NCI-H2029 (cell line): ENCODE measurements at regions not wholly inside any gene's neighbourhood (a gene's known extent, or its start where the extent isn't known, plus 50 kb on each side); places are given as distances from the start of the nearest gene placed in this dataset.

Source experiments
- DNase-seq: peaks from one replicate; lab custom pipeline; 2025; lab: John Stamatoyannopoulos, UW

- no peak for DNase-seq
Measured at GRCh38 chr4:24282446-24282845, 301.9 kb downstream of the DHX15 start.

GRCh38 chr4:24279911-24280375 lies 304.4 kb downstream of the DHX15 start:
- no peak for DNase-seq

DNA sequence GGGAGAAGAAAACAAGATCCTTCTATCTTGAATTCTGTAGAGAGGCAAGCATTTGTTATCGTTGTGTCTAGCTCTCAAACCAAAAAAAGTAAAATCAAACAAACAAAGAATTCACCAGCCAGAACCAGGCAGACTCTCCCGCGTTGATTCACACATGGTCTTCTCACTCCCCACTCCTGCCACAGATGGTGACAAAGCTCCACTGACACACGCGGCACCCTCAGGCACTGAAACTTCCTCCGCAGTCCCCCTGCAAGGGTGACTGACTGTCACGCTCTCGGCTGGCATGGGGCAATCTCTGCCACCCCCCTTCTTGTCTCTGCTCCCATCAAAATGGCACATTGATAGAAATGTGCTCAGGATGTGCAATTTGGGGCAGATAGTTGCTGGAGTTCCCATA lies 304.9 kb downstream of the DHX15 start:
- no peak for DNase-seq

- DNase-seq: no peak
Measured at GRCh38 chr4:24278693-24279092, 305.7 kb downstream of the DHX15 start.

- no peak for DNase-seq
Measured at GRCh38 chr4:24274381-24274941, 309.9 kb downstream of the DHX15 start.

- DNase-seq: no peak
Measured at GRCh38 chr4:24273136-24273535, 311.2 kb downstream of the DHX15 start.

GRCh38 chr4:24266951-24267722 lies 317.2 kb downstream of the DHX15 start:
- DNase-seq: no peak

- no peak for DNase-seq
Measured at GRCh38 chr4:24265989-24266388, 318.4 kb downstream of the DHX15 start.

- DNase-seq: no peak
Measured at GRCh38 chr4:24262616-24263015, 321.7 kb downstream of the DHX15 start.

GRCh38 chr4:24262084-24262483 lies 322.3 kb downstream of the DHX15 start:
- DNase-seq: no peak

DNA sequence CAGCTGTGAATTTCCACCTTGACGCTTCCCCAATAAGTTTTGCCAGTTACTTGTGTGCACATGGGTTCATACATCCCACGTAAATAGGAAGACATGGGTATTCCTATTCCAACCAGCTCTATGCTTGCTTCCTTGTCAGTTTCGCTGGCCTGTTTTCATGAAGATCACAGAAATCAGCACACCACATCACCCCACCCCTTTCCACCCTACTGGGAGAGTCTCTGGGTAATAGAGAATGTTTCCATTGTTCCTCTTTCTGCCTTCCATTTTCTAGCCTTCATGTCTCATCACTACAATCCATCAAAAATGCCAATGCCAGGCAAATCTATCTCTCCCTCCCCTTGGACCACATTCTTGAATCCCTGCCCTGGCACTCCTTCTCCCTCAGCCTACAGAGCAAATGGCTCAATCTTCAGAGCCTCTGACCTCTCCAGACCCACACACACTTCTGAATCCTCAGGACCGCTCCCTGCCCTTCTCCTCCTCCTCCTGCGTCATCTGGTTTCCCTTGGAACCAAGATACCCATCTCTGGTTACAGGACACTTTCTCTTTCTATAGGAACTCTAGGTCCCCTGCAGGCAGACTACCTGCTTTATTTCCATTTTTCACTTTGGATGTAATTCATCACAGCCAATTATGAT lies 323.3 kb downstream of the DHX15 start:
- no peak for DNase-seq

DNA sequence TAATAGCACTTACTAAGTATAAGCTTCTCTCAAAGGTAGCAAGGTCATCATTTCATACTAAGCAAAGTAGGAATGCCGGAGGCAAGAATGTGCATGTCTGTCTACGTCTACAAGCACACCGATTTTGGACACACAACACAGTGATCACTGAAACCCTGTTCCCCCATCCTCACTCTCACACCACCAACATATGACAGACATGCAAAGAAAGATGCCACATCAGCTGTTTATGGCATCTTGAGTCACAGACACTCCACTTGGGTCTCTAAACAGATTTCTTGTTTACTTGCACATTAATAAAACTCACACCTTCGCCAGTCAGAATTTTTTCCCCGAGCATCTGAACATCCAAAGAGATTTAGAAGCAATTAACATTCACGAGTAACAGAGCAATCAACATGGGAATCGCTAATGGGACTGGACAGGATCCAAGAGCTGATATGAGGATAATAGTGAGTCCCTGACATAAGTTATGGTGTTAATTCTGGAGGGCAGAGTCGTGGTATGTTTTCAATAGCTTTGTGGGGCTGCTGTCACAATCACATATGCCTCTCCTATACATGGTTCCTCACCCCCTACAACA lies 324.1 kb downstream of the DHX15 start:
- DNase-seq: no peak

- no peak for DNase-seq
Measured at GRCh38 chr4:24256547-24256946, 327.8 kb downstream of the DHX15 start.

- DNase-seq: no peak
Measured at GRCh38 chr4:24256066-24256465, 328.3 kb downstream of the DHX15 start.

GRCh38 chr4:24252121-24252520 lies 332.2 kb downstream of the DHX15 start:
- DNase-seq: no peak

DNA sequence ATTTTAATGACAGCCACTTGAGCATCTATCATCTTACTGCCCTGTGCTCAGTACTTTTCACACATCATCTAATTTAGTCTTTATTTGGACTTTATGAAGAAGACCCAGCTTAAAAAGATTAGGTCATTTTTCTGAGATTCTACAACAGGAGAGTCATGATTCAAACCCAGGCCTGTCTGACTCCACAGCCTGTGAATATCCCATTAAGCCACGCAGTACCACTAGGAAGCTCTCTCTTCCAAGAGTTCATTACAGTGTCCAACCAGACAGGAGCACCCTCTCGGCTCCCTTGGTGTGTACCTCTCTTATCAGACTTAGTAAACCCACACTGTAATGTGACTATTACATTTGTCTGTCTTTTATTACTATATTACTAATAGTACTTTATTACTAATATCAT lies 332.8 kb downstream of the DHX15 start:
- DNase-seq: no peak

GRCh38 chr4:24249972-24250371 lies 334.4 kb downstream of the DHX15 start:
- DNase-seq: no peak

GRCh38 chr4:24248674-24249630 lies 335.4 kb downstream of the DHX15 start:
- DNase-seq: no peak

GRCh38 chr4:24245491-24245820 lies 338.9 kb downstream of the DHX15 start:
- DNase-seq: no peak

GRCh38 chr4:24244663-24245490 lies 339.5 kb downstream of the DHX15 start:
- no peak for DNase-seq

DNA sequence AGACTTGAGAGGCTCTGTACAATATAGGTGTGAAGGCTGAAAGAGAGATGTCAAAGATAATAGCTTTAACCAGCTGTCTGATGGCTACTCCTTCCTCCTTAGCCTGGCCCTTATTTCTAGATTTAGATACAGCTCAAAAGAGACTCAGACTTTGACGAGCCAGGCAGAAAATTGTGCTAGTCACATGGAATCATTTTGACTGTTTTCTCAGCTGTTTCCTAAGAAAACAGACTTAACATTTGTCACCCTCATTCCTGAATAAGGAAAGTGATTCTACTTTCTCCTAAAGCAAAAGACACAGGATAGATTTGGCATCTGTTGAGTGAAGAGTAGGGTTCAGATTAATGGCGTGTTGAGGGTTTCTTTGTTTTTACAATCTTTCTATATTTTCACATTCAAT lies 340.7 kb downstream of the DHX15 start:
- no peak for DNase-seq
